Kidney (tissue), 13 donors: ENCODE measurements at regions not wholly inside any gene's neighbourhood (a gene's known extent, or its start where the extent isn't known, plus 50 kb on each side); places are given as distances from the start of the nearest gene placed in this dataset.

Experiments
- DNase-seq, 5 donors: peaks; one replicate each; pipeline ENCODE4 v3.0.0-alpha.2; 2013 to 2020
- FAIRE-seq: peaks from 2 replicates; lab custom pipeline; 2012; peaks lifted over from hg19 to GRCh38; lab: Jason Lieb, UNC
- H3K27ac ChIP-seq, 2 donors: one replicate each; pipeline ENCODE4 v1.7.0; 2013; ENCODE audit warnings: low read depth in 2 of 2, low read length in 2 of 2, inconsistent platforms in 1 of 2
- H3K27me3 ChIP-seq: one replicate; pipeline ENCODE4 v1.7.1; 2013; ENCODE audit warnings: low read length, inconsistent platforms; ENCODE audit not compliant: control insufficient read depth, insufficient read depth
- H3K36me3 ChIP-seq, 3 donors: one replicate each; pipeline versions ENCODE4 v1.7.0 to v1.7.1; 2013; ENCODE audit warnings: low read length in 3 of 3, control low read depth in 1 of 3, inconsistent platforms in 1 of 3; ENCODE audit not compliant: insufficient read depth in 3 of 3, control insufficient read depth in 2 of 3
- H3K4me1 ChIP-seq, 3 donors: one replicate each; pipeline versions ENCODE4 v1.7.0 to v1.7.1; 2013; ENCODE audit warnings: low read length in 3 of 3, inconsistent platforms in 1 of 3, low read depth in 1 of 3; ENCODE audit not compliant: control insufficient read depth in 2 of 3, insufficient read depth in 2 of 3
- H3K4me3 ChIP-seq, 3 donors: one replicate each; pipeline versions ENCODE4 v1.7.0 to v1.8.1; 2013; ENCODE audit warnings: low read length in 3 of 3, control low read depth in 1 of 3, inconsistent platforms in 1 of 3
- H3K9ac ChIP-seq, 3 donors: one replicate each; pipeline versions ENCODE4 v1.7.0 to v1.7.1; 2013; ENCODE audit warnings: low read length in 3 of 3, control low read depth in 1 of 3, inconsistent platforms in 1 of 3
- H3K9me3 ChIP-seq, 3 donors: one replicate each; pipeline versions ENCODE4 v1.7.0 to v1.7.1; 2013; ENCODE audit warnings: low read length in 3 of 3, control low read depth in 1 of 3, inconsistent platforms in 1 of 3; ENCODE audit not compliant: control insufficient read depth in 2 of 3, insufficient read depth in 1 of 3
- intact Hi-C: fragments of 100-400 bp; cut with DNase I; formaldehyde crosslinking; loops from one replicate; pipeline ENCODE4 v1.11.1; 2022
- TF ChIP-seq, protein P1 (sequence below): IDR thresholded peaks from 3 replicates; pipeline ENCODE4 v1.5.1; 2012; ENCODE audit warnings: mild to moderate bottlenecking, moderate library complexity, borderline replicate concordance; ENCODE audit not compliant: insufficient read depth; ENCODE audit errors: extremely low read depth
- donor health status: control.
- donor health status: control.
- donor health status: control.
- donor health status: control.
- donor health status: control.
- donor health status: DM: yes; HTN: yes; CAD: no.
- donor health status: Normal renal cell carcinoma (clear cell type).

DNA sequence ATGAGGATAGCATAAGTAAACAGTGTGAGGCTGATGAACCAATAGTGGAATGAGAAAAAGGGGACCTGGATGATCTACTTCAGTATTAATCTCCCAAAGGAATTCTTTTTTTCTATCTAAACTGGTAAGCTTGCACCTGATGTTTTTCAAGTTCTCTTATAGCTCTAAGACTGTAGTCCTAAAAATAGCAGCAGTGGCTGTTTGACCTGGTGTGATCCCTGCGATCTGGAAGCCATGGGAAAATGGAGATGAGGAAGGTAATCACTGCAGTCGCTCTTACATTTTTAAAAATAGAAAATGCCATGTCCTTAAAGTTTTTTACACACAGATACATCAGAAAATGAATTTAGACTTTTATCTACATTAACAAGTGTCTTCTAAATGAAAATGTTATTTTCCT lies 926.4 kb upstream of the SLC35B3 start:
- no peaks in the 10 kb centered on the region for H3K36me3 ChIP-seq
- intact Hi-C loops: no loop called here
- H3K27me3 ChIP-seq: no peaks in the 10 kb centered on the region
- DNase-seq: no peak
- no peak overlapping the region for H3K4me3 ChIP-seq
- H3K9ac ChIP-seq: no peak overlapping the region
- FAIRE-seq: no peak
- H3K9me3 ChIP-seq: peaks cover 0 to 10% (median 0%) of the 10 kb centered on the region in 3 donors
- no peak overlapping the region for H3K27ac ChIP-seq
- TF ChIP-seq, protein P1, sequence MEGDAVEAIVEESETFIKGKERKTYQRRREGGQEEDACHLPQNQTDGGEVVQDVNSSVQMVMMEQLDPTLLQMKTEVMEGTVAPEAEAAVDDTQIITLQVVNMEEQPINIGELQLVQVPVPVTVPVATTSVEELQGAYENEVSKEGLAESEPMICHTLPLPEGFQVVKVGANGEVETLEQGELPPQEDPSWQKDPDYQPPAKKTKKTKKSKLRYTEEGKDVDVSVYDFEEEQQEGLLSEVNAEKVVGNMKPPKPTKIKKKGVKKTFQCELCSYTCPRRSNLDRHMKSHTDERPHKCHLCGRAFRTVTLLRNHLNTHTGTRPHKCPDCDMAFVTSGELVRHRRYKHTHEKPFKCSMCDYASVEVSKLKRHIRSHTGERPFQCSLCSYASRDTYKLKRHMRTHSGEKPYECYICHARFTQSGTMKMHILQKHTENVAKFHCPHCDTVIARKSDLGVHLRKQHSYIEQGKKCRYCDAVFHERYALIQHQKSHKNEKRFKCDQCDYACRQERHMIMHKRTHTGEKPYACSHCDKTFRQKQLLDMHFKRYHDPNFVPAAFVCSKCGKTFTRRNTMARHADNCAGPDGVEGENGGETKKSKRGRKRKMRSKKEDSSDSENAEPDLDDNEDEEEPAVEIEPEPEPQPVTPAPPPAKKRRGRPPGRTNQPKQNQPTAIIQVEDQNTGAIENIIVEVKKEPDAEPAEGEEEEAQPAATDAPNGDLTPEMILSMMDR: no peak
- no peaks in the 10 kb centered on the region for H3K4me1 ChIP-seq

GRCh38 chr6:9360881-9361280 lies 925.5 kb upstream of the SLC35B3 start:
- no peaks in the 10 kb centered on the region for H3K27me3 ChIP-seq
- H3K9me3 ChIP-seq: peaks cover 0 to 10% (median 0%) of the 10 kb centered on the region in 3 donors
- no peak overlapping the region for H3K27ac ChIP-seq
- H3K4me3 ChIP-seq: no peak overlapping the region
- FAIRE-seq (no peak), DNase-seq (no peak)
- H3K9ac ChIP-seq: no peak overlapping the region
- no peaks in the 10 kb centered on the region for H3K4me1 ChIP-seq
- no peaks in the 10 kb centered on the region for H3K36me3 ChIP-seq
- intact Hi-C loops: no loop called here
- TF ChIP-seq, protein P1: no peak

GRCh38 chr6:9347608-9348007 lies 912.3 kb upstream of the SLC35B3 start:
- Histone ChIP-seq H3K4me3 (no peak overlapping the region), H3K4me1 (no peaks in the 10 kb centered on the region), H3K27ac (no peak overlapping the region), H3K27me3 (no peaks in the 10 kb centered on the region), H3K9ac (no peak overlapping the region), H3K36me3 (no peaks in the 10 kb centered on the region), H3K9me3 (no peaks in the 10 kb centered on the region)
- intact Hi-C loops: no loop called here
- TF ChIP-seq, protein P1: no peak
- DNase-seq: no peak
- FAIRE-seq: no peak

- H3K4me1 ChIP-seq: no peaks in the 10 kb centered on the region
- H3K9me3 ChIP-seq: no peaks in the 10 kb centered on the region
- intact Hi-C loops: no loop called here
- FAIRE-seq (no peak), DNase-seq (no peak)
- H3K9ac ChIP-seq: no peak overlapping the region
- TF ChIP-seq, protein P1: no peak
- no peaks in the 10 kb centered on the region for H3K36me3 ChIP-seq
- no peak overlapping the region for H3K4me3 ChIP-seq
- H3K27me3 ChIP-seq: no peaks in the 10 kb centered on the region
- no peak overlapping the region for H3K27ac ChIP-seq
These were observed 911.6 kb upstream of the SLC35B3 start for GRCh38 chr6:9346923-9347322.
